Heart right ventricle (tissue), 16 donors: ENCODE measurements at regions not wholly inside any gene's neighbourhood (a gene's known extent, or its start where the extent isn't known, plus 50 kb on each side); places are given as distances from the start of the nearest gene placed in this dataset.

ENCODE experiments used
- ATAC-seq, 8 donors: fragments of 200-7000 bp; cut with Tn5 transposase; one replicate each; pipeline ENCODE4 v1.9.1; 2020; ENCODE audit warnings: mild to moderate bottlenecking in 8 of 8, moderate library complexity in 8 of 8, moderate number of reproducible peaks in 1 of 8
- DNase-seq, 2 donors: peaks; one replicate each; pipeline ENCODE4 v3.0.0-alpha.2; 2020
- H3K27ac ChIP-seq, 10 donors: fragments of 200-600 bp; sonication (generic) in 2 of 10; one replicate each; pipeline versions ENCODE4 v1.5.0 to v1.8.0; 2020 to 2022; ENCODE audit warnings: mild to moderate bottlenecking in 3 of 10
- H3K27me3 ChIP-seq, 7 donors: fragments of 200-600 bp; one replicate each; pipeline ENCODE4 v1.8.0; 2021 to 2022; ENCODE audit warnings: mild to moderate bottlenecking in 2 of 7
- H3K36me3 ChIP-seq, 9 donors: fragments of 200-600 bp; sonication (generic) in 1 of 9; one replicate each; pipeline versions ENCODE4 v1.5.0 to v1.8.0; 2020 to 2022; ENCODE audit warnings: mild to moderate bottlenecking in 2 of 9
- H3K4me1 ChIP-seq, 9 donors: fragments of 200-600 bp; sonication (generic) in 1 of 9; one replicate each; pipeline versions ENCODE4 v1.5.0 to v1.8.0; 2020 to 2022; ENCODE audit warnings: mild to moderate bottlenecking in 4 of 9
- H3K4me3 ChIP-seq, 10 donors: fragments of 200-600 bp; sonication (generic) in 2 of 10; one replicate each; pipeline versions ENCODE4 v1.5.0 to v1.8.0; 2020 to 2022; ENCODE audit warnings: mild to moderate bottlenecking in 7 of 10, moderate library complexity in 2 of 10
- H3K9me3 ChIP-seq, 11 donors: fragments of 200-600 bp in 10 of 11; sonication (generic) in 2 of 11; one replicate each; pipeline versions ENCODE4 v1.5.0 to v1.8.0; 2013 to 2022; ENCODE audit warnings: mild to moderate bottlenecking in 2 of 11, control low read depth in 1 of 11, moderate library complexity in 1 of 11
- CTCF ChIP-seq, 9 donors: fragments of 200-600 bp; sonication (generic) in 2 of 9; IDR thresholded peaks; one replicate each; pipeline versions ENCODE4 v1.5.0 to v1.8.0; 2021 to 2022; ENCODE audit warnings: antibody characterized with exemption in 9 of 9, mild to moderate bottlenecking in 5 of 9, moderate library complexity in 1 of 9
- WGBS, 2 donors: extraction: QIAGEN DNeasy Blood & Tissue Kit; methylation state at CpG; one replicate each; pipeline ENCODE4 v1.1.7; 2013; ENCODE audit warnings: inconsistent platforms in 1 of 2; 5-methylcytosine and 5-hydroxymethylcytosine counted together
- intact Hi-C, 10 donors: fragments of 100-400 bp; cut with DNase I; formaldehyde crosslinking; loops; one replicate each; pipeline versions ENCODE4 v1.11.1 to v1.14.2; 2022
- donor health status: Arrhythmogenic right ventricular cardiomyopathy.
- donor health status: ischemic (EF 13 %, LVEDD 7.1; RV severe dilation, severe dysfunction).
- donor health status: healthy with polysubstance abuse.
- donor health status: DM: no; HTN: yes; CAD: no.
- donor health status: DM: no; HTN: no; CAD: no.
- donor health status: ischemic (EF 25% LVEDD 6.9; RV normal size, moderate dysfunction).
- donor health status: ischemic (EF 25% LVEDD 5.7; RV mildly dilated, moderate dysfunction).
- donor health status: healthy.
- donor health status: DM: yes; HTN: yes; CAD: no.
- donor health status: Ischemic cardiomyopathy.
- donor health status: ischemic (EF 35%, LVEDD 5.7; RV mildly dilated, moderate dysfunction).
- donor health status: nonischemic (EF 11% LVEDD 7.7; RV severe dilation, severe dysfunction).
- donor health status: DM: yes; HTN: yes; CAD: no.
- donor health status: PGD.
- donor health status: ischemic (EF 29% LVEDD 5.4; RV normal size, mild dysfunction).
- donor health status: nonischemic (EF 23%, LVEDD 6.1; RV moderate dilation, normal function).

- ATAC-seq (no peak), DNase-seq (no peak)
- no peak overlapping the region for H3K27ac ChIP-seq
- peaks cover 0 to 6% (median 0%) of the 10 kb centered on the region in 7 donors for H3K27me3 ChIP-seq
- H3K4me3 ChIP-seq, result no peak overlapping the region
- 71 to 75% methylated on average over 2 of the region's 2 CpGs for WGBS, 2 donors
- intact Hi-C loops, result no loop called here
- no peaks in the 10 kb centered on the region for H3K4me1 ChIP-seq
- H3K36me3 ChIP-seq, result no peaks in the 10 kb centered on the region
- H3K9me3 ChIP-seq, result peaks cover 0 to 3% (median 0%) of the 10 kb centered on the region in 11 donors
- TF ChIP-seq CTCF (IDR thresholded peaks at IDR 0.05), result no peak
These were observed 279.0 kb upstream of the ID4 start for GRCh38 chr6:19558201-19558600.

- H3K4me1 ChIP-seq, result no peaks in the 10 kb centered on the region
- 81 to 85% methylated on average over 2 of the region's 2 CpGs for WGBS, 2 donors
These were observed 278.2 kb upstream of the ID4 start for GRCh38 chr6:19558934-19559333.

GRCh38 chr6:19562468-19562867 is 274.7 kb upstream of the ID4 start:
- no peaks in the 10 kb centered on the region for H3K9me3 ChIP-seq
- WGBS, 2 donors, result 66 to 70% methylated on average over 1 of the region's 1 CpG
- ATAC-seq (no peak), DNase-seq (no peak)
- H3K27ac ChIP-seq, result no peak overlapping the region
- intact Hi-C loops, result no loop called here
- H3K27me3 ChIP-seq, result no peaks in the 10 kb centered on the region
- no peaks in the 10 kb centered on the region for H3K4me1 ChIP-seq
- no peaks in the 10 kb centered on the region for H3K36me3 ChIP-seq
- TF ChIP-seq CTCF (IDR thresholded peaks at IDR 0.05), result no peak
- H3K4me3 ChIP-seq, result no peak overlapping the region

More at GRCh38 chr6:19558934-19559333, 278.2 kb upstream of the ID4 start:
- intact Hi-C loops, result no loop called here
- H3K4me3 ChIP-seq, result no peak overlapping the region
- no peaks in the 10 kb centered on the region for H3K9me3 ChIP-seq
- DNase-seq (no peak), ATAC-seq (no peak)
- no peak for TF ChIP-seq CTCF (IDR thresholded peaks at IDR 0.05)
- H3K36me3 ChIP-seq, result no peaks in the 10 kb centered on the region
- H3K27ac ChIP-seq, result no peak overlapping the region
- H3K27me3 ChIP-seq, result peaks cover 0 to 6% (median 0%) of the 10 kb centered on the region in 7 donors

GRCh38 chr6:19569563-19569962 is 267.6 kb upstream of the ID4 start:
- WGBS, 2 donors, result 57 to 61% methylated on average over 3 of the region's 3 CpGs
- intact Hi-C loops, result no loop called here
- H3K4me1 ChIP-seq, result no peaks in the 10 kb centered on the region
- ATAC-seq, result no peak
- no peaks in the 10 kb centered on the region for H3K36me3 ChIP-seq
- H3K9me3 ChIP-seq, result peaks cover 0 to 5% (median 0%) of the 10 kb centered on the region in 11 donors
- TF ChIP-seq CTCF (IDR thresholded peaks at IDR 0.05), result no peak
- H3K4me3 ChIP-seq, result no peak overlapping the region
- no peak for DNase-seq
- H3K27ac ChIP-seq, result no peak overlapping the region
- H3K27me3 ChIP-seq, result no peaks in the 10 kb centered on the region
